OCI-LY7 (cell line): ENCODE measurements at regions not wholly inside any gene's neighbourhood (a gene's known extent, or its start where the extent isn't known, plus 50 kb on each side); places are given as distances from the start of the nearest gene placed in this dataset.

Experiments used
- BruUV-seq: library from RNA; stranded (reverse); fragments of 400-500 nt; replicated peaks from 2 replicates; lab custom pipeline; 2021; lab: Mats Ljungman, UMichigan
- CTCF ChIA-PET: fragments of 300-600 bp; sonication (Branson Sonifier 250); formaldehyde crosslinking; loops from one replicate; lab custom pipeline; 2022; ENCODE audit warnings: antibody characterized with exemption; ENCODE audit not compliant: unreplicated experiment; lab: Charles Lee
- POLR2A ChIA-PET: fragments of 300-600 bp; sonication (Branson Sonifier 250); formaldehyde crosslinking; loops from one replicate; lab custom pipeline; 2022; ENCODE audit warnings: antibody characterized with exemption; lab: Charles Lee
- DNase-seq: peaks from one replicate; pipeline ENCODE4 v3.0.0-alpha.2; 2015; ENCODE audit warnings: low spot score
- H2AFZ ChIP-seq: fragments of 200-600 bp; sonication (generic), shearing (Covaris generic); 2 replicates; pipeline ENCODE4 v1.6.1; 2014; ENCODE audit warnings: mild to moderate bottlenecking, antibody characterized with exemption, low read length, moderate library complexity
- H3K27ac ChIP-seq: fragments of 200-600 bp; sonication (generic); 2 replicates; pipeline ENCODE4 v1.5.1; 2014; ENCODE audit warnings: mixed run types, low read depth, mild to moderate bottlenecking, moderate library complexity, low read length, inconsistent platforms; ENCODE audit not compliant: poor library complexity, severe bottlenecking
- H3K36me3 ChIP-seq: fragments of 200-600 bp; sonication (generic); 2 replicates; pipeline ENCODE4 v1.6.1; 2014; ENCODE audit warnings: mild to moderate bottlenecking, antibody characterized with exemption, low read length, moderate library complexity, mixed read lengths; ENCODE audit not compliant: insufficient read depth
- H3K4me1 ChIP-seq: fragments of 200-600 bp; sonication (generic); 2 replicates; pipeline ENCODE4 v1.5.1; 2014; ENCODE audit warnings: mild to moderate bottlenecking, low read length; ENCODE audit not compliant: insufficient read depth, poor library complexity, severe bottlenecking
- H3K4me2 ChIP-seq: fragments of 200-600 bp; sonication (generic); 2 replicates; pipeline ENCODE4 v1.6.1; 2014; ENCODE audit warnings: mild to moderate bottlenecking, low read length
- H3K4me3 ChIP-seq: fragments of 200-600 bp; sonication (generic); 2 replicates; pipeline ENCODE4 v1.5.1; 2014; ENCODE audit warnings: mild to moderate bottlenecking, low read depth, low read length; ENCODE audit not compliant: poor library complexity, severe bottlenecking
- H3K79me2 ChIP-seq: fragments of 200-600 bp; sonication (generic); 2 replicates; pipeline ENCODE4 v1.6.1; 2016; ENCODE audit warnings: low read depth, mild to moderate bottlenecking, low read length, moderate library complexity, mixed read lengths; ENCODE audit not compliant: insufficient read depth
- H3K9me2 ChIP-seq: fragments of 200-600 bp; sonication (generic); 2 replicates; pipeline ENCODE4 v1.6.1; 2016; ENCODE audit warnings: mild to moderate bottlenecking, low read length, mixed read lengths; ENCODE audit not compliant: insufficient read depth
- H3K9me3 ChIP-seq: fragments of 200-600 bp; sonication (generic); 2 replicates; pipeline ENCODE4 v1.6.1; 2014; ENCODE audit warnings: mild to moderate bottlenecking, mixed run types, low read length, mixed read lengths
- H4K20me1 ChIP-seq: fragments of 200-600 bp; sonication (generic); 2 replicates; pipeline ENCODE4 v1.6.1; 2014; ENCODE audit warnings: mild to moderate bottlenecking, antibody characterized with exemption, low read length, moderate library complexity, mixed read lengths; ENCODE audit not compliant: insufficient read depth
- EZH2phosphoT487 ChIP-seq: fragments of 200-600 bp; sonication (generic); IDR thresholded peaks from 2 replicates; pipeline ENCODE4 v1.6.1; 2018; ENCODE audit warnings: low read depth, borderline replicate concordance, mild to moderate bottlenecking, mixed run types, antibody characterized with exemption, low read length, moderate library complexity, mixed read lengths
- intact Hi-C: fragments of 100-400 bp; cut with micrococcal nuclease; formaldehyde crosslinking; loops from one replicate; pipeline ENCODE4 v1.10.0; 2022; ENCODE audit not compliant: unreplicated experiment
- TF ChIP-seq, protein P1 (sequence below): fragments of 200-600 bp; sonication (generic); conservative IDR thresholded peaks from 2 replicates; pipeline ENCODE4 v1.5.1; 2014; ENCODE audit warnings: mild to moderate bottlenecking, antibody characterized with exemption, low read length, moderate library complexity, mixed read lengths

DNA sequence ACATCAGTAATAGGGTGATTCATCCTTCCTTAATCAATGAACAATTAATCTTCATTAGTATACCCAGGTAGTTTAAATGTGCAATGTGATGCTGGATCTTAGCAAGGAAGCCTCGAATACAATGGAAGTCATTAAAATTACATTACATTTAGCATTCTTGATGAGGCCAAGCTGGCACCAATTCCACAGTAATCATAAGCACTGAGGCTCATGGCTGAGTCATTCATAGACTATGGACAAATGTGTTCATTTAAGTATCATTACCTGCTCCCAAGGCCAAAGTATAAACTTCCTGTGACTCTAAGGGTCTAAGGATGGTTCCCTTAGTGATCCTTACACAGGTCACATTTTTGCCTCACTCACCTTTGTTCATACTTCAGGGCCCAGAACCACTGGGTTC, 266.4 kb upstream of the CDIN1 start:
- H3K4me1 ChIP-seq, result no peaks in the 10 kb centered on the region
- H3K79me2 ChIP-seq, result no peaks in the 10 kb centered on the region
- no peak for DNase-seq
- H3K9me3 ChIP-seq, result no peaks in the 10 kb centered on the region
- no peak overlapping the region for H3K4me3 ChIP-seq
- intact Hi-C loops, result no loop called here
- TF ChIP-seq EZH2phosphoT487, result no peak
- TF ChIP-seq, protein P1, sequence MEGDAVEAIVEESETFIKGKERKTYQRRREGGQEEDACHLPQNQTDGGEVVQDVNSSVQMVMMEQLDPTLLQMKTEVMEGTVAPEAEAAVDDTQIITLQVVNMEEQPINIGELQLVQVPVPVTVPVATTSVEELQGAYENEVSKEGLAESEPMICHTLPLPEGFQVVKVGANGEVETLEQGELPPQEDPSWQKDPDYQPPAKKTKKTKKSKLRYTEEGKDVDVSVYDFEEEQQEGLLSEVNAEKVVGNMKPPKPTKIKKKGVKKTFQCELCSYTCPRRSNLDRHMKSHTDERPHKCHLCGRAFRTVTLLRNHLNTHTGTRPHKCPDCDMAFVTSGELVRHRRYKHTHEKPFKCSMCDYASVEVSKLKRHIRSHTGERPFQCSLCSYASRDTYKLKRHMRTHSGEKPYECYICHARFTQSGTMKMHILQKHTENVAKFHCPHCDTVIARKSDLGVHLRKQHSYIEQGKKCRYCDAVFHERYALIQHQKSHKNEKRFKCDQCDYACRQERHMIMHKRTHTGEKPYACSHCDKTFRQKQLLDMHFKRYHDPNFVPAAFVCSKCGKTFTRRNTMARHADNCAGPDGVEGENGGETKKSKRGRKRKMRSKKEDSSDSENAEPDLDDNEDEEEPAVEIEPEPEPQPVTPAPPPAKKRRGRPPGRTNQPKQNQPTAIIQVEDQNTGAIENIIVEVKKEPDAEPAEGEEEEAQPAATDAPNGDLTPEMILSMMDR, result no peak
- no peak overlapping the region for H2AFZ ChIP-seq
- H3K27ac ChIP-seq, result no peak overlapping the region
- ChIA-PET CTCF (no interaction called here), POLR2A (no interaction called here)
- H4K20me1 ChIP-seq, result no peaks in the 10 kb centered on the region
- no peaks in the 10 kb centered on the region for H3K36me3 ChIP-seq
- H3K4me2 ChIP-seq, result no peak overlapping the region
- BruUV-seq, result no TSS peak
- H3K9me2 ChIP-seq, result no peaks in the 10 kb centered on the region

DNA sequence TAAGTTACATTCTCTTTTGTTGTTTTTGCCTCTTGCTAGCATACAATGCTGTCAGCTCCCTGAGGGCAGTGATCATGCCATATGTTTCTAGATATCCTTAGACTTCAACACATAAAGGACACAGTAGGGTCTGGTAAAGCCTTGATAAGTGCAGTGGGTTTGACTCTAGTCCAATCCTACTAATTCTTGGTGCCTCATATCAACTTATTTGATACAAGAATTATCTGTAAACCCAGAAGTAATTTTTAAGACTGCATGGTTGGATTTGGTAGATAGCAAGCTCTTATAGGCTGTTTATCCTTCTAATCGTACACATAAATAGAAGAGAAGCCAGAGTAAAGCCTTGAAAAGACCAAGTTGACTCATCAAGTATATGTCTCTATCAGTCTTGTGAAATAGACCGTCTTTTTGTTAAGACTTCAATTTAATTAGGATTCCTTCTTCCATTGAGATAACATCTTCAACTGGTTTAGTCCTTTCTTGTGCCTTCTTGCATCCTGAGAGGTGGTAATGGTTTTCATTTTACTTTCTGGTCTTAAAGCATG, 265.6 kb upstream of the CDIN1 start:
- Histone ChIP-seq H4K20me1 (no peaks in the 10 kb centered on the region), H3K79me2 (no peaks in the 10 kb centered on the region), H3K9me3 (no peaks in the 10 kb centered on the region), H2AFZ (no peak overlapping the region), H3K36me3 (no peaks in the 10 kb centered on the region), H3K27ac (no peak overlapping the region), H3K4me2 (no peak overlapping the region), H3K9me2 (no peaks in the 10 kb centered on the region), H3K4me3 (no peak overlapping the region), H3K4me1 (no peaks in the 10 kb centered on the region)
- ChIA-PET CTCF (no interaction called here), POLR2A (no interaction called here)
- TF ChIP-seq, protein P1, result no peak
- TF ChIP-seq EZH2phosphoT487, result no peak
- no TSS peak for BruUV-seq
- DNase-seq, result no peak
- intact Hi-C loops, result no loop called here

DNA sequence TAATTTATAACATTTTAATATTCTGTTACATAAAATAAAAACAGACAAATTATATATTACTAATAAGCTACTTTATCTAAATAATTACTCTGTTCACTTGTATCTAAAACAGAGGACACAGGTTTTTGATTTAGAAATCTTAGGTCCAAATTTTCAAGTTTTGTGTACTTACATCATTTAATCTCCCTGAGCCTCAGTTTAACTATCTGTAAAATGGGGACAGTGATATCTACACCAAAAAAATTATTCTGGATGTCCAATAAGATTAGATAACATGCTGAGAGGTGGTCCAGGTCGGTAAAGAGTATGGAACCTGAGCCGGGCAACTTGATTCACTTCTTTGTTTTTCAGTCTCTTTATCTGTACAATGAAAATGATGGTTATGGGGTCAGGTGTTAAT, 263.8 kb upstream of the CDIN1 start:
- no peaks in the 10 kb centered on the region for H4K20me1 ChIP-seq
- no peak overlapping the region for H2AFZ ChIP-seq
- H3K4me1 ChIP-seq, result no peaks in the 10 kb centered on the region
- no peak overlapping the region for H3K4me2 ChIP-seq
- no peak for TF ChIP-seq EZH2phosphoT487
- TF ChIP-seq, protein P1, result no peak
- H3K27ac ChIP-seq, result no peak overlapping the region
- no peaks in the 10 kb centered on the region for H3K9me2 ChIP-seq
- ChIA-PET CTCF (no interaction called here), POLR2A (no interaction called here)
- no TSS peak for BruUV-seq
- H3K79me2 ChIP-seq, result no peaks in the 10 kb centered on the region
- H3K4me3 ChIP-seq, result no peak overlapping the region
- H3K9me3 ChIP-seq, result no peaks in the 10 kb centered on the region
- no peaks in the 10 kb centered on the region for H3K36me3 ChIP-seq
- intact Hi-C loops, result no loop called here
- no peak for DNase-seq
